ENCODE measurements at regions not wholly inside any gene's neighbourhood (a gene's known extent, or its start where the extent isn't known, plus 50 kb on each side); places are given as distances from the start of the nearest gene placed in this dataset.

DNA sequence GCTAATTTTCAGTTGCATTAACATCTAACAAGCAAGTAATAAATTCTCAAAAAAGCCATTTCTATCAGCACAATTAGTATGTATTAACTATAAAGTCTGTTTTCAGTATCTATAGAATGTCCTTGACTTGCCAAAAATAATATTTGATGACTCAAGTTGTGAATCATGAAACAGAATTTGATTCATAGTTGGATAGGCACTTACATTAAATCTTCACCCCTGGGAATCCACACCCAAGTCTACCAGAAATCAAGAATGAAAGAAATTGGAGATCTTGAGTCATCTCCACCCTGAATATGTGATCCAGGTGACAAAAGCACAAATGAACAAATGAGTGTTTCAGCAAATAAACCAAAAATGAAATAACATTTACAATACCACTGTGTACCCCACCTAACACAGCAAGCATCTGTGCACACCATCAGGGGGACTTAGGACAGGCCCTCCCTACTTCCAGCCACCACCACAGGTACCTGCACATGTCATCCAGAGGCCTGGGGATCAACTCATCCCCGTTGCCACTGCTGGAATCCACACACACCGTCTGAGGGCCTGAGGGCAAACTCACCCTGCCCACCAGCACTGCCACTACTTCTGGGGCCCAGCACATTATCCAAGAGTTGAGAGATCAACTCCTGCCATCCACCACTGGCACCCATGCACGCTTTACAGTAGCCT is 160.1 kb downstream of the MTERF1 start:
- Histone ChIP-seq H3K9ac (ENCODE audit: insufficient read depth in 1 of 2, low read depth in 2 of 2, low read length in 2 of 2) (no peak overlapping the region), H2AFZ (ENCODE audit: low read depth, low read length) (no peak overlapping the region), H3K4me3 (no peak overlapping the region), H4K20me1 (replicated peaks; ENCODE audit: control insufficient read depth, insufficient read depth, low read length) (no peaks in the 10 kb centered on the region), H3K9me3 (replicated peaks; ENCODE audit: control insufficient read depth, insufficient read depth, low read depth, low read length) (no peaks in the 10 kb centered on the region), H3K27me3 (ENCODE audit: control insufficient read depth in 2 of 2, insufficient read depth in 2 of 2, low read length in 2 of 2) (no peaks in the 10 kb centered on the region), H3K36me3 (ENCODE audit: control insufficient read depth, insufficient read depth, low read length) (no peaks in the 10 kb centered on the region), H3K27ac (ENCODE audit: extremely low read depth, low read depth, low read length) (no peak overlapping the region), H3K4me1 (replicated peaks in 1 of 2; ENCODE audit: control insufficient read depth in 2 of 2, insufficient read depth in 2 of 2, low read length in 2 of 2) (no peaks in the 10 kb centered on the region), H3K4me2 (ENCODE audit: insufficient read depth, low read length) (no peak overlapping the region), H3K79me2 (ENCODE audit: control insufficient read depth, insufficient read depth, low read length) (no peaks in the 10 kb centered on the region), H3K9me1 (ENCODE audit: control insufficient read depth, insufficient read depth, low read length) (no peaks in the 10 kb centered on the region)
- CTCF ChIA-PET (ENCODE audit: low intra/inter-chr PET ratio) = no interaction called here
- ATAC-seq = no peak
- no TSS peak for BruUV-seq (replicated peaks)
- DNase-seq (ENCODE audit: extremely low read depth in 1 of 4, low spot score in 3 of 4) = no peak
- intact Hi-C loops (cut with micrococcal nuclease) = no loop called here
- POLR2A ChIA-PET = no interaction called here
- in situ Hi-C loops (cut with MboI) = no loop called here
- 0% methylated on average over 3 of the region's 3 CpGs for WGBS (ENCODE audit: insufficient coverage, low coverage, missing lambda C conversion rate)
- FAIRE-seq = no peak
- TF ChIP-seq, protein P1, sequence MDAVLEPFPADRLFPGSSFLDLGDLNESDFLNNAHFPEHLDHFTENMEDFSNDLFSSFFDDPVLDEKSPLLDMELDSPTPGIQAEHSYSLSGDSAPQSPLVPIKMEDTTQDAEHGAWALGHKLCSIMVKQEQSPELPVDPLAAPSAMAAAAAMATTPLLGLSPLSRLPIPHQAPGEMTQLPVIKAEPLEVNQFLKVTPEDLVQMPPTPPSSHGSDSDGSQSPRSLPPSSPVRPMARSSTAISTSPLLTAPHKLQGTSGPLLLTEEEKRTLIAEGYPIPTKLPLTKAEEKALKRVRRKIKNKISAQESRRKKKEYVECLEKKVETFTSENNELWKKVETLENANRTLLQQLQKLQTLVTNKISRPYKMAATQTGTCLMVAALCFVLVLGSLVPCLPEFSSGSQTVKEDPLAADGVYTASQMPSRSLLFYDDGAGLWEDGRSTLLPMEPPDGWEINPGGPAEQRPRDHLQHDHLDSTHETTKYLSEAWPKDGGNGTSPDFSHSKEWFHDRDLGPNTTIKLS (IDR thresholded peaks at IDR 0.05; ENCODE audit: borderline replicate concordance, low read depth) = no peak
- TF ChIP-seq, protein P2, sequence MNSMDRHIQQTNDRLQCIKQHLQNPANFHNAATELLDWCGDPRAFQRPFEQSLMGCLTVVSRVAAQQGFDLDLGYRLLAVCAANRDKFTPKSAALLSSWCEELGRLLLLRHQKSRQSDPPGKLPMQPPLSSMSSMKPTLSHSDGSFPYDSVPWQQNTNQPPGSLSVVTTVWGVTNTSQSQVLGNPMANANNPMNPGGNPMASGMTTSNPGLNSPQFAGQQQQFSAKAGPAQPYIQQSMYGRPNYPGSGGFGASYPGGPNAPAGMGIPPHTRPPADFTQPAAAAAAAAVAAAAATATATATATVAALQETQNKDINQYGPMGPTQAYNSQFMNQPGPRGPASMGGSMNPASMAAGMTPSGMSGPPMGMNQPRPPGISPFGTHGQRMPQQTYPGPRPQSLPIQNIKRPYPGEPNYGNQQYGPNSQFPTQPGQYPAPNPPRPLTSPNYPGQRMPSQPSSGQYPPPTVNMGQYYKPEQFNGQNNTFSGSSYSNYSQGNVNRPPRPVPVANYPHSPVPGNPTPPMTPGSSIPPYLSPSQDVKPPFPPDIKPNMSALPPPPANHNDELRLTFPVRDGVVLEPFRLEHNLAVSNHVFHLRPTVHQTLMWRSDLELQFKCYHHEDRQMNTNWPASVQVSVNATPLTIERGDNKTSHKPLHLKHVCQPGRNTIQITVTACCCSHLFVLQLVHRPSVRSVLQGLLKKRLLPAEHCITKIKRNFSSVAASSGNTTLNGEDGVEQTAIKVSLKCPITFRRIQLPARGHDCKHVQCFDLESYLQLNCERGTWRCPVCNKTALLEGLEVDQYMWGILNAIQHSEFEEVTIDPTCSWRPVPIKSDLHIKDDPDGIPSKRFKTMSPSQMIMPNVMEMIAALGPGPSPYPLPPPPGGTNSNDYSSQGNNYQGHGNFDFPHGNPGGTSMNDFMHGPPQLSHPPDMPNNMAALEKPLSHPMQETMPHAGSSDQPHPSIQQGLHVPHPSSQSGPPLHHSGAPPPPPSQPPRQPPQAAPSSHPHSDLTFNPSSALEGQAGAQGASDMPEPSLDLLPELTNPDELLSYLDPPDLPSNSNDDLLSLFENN (IDR thresholded peaks at IDR 0.05; ENCODE audit: low read depth in 2 of 2, low read length in 2 of 2) = no peak
- no peak for TF ChIP-seq TCF3 (CRISPR knock-in tag; IDR thresholded peaks at IDR 0.05)
- TF ChIP-seq CHCHD3 (CRISPR knock-in tag; IDR thresholded peaks at IDR 0.05) = no peak
- no peak for TF ChIP-seq BCOR (IDR thresholded peaks at IDR 0.05)
- no peak for TF ChIP-seq ZNF24 (IDR thresholded peaks at IDR 0.05)
- TF ChIP-seq, protein P3, sequence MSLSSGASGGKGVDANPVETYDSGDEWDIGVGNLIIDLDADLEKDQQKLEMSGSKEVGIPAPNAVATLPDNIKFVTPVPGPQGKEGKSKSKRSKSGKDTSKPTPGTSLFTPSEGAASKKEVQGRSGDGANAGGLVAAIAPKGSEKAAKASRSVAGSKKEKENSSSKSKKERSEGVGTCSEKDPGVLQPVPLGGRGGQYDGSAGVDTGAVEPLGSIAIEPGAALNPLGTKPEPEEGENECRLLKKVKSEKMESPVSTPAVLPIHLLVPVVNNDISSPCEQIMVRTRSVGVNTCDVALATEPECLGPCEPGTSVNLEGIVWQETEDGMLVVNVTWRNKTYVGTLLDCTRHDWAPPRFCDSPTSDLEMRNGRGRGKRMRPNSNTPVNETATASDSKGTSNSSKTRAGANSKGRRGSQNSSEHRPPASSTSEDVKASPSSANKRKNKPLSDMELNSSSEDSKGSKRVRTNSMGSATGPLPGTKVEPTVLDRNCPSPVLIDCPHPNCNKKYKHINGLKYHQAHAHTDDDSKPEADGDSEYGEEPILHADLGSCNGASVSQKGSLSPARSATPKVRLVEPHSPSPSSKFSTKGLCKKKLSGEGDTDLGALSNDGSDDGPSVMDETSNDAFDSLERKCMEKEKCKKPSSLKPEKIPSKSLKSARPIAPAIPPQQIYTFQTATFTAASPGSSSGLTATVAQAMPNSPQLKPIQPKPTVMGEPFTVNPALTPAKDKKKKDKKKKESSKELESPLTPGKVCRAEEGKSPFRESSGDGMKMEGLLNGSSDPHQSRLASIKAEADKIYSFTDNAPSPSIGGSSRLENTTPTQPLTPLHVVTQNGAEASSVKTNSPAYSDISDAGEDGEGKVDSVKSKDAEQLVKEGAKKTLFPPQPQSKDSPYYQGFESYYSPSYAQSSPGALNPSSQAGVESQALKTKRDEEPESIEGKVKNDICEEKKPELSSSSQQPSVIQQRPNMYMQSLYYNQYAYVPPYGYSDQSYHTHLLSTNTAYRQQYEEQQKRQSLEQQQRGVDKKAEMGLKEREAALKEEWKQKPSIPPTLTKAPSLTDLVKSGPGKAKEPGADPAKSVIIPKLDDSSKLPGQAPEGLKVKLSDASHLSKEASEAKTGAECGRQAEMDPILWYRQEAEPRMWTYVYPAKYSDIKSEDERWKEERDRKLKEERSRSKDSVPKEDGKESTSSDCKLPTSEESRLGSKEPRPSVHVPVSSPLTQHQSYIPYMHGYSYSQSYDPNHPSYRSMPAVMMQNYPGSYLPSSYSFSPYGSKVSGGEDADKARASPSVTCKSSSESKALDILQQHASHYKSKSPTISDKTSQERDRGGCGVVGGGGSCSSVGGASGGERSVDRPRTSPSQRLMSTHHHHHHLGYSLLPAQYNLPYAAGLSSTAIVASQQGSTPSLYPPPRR (CRISPR knock-in tag; IDR thresholded peaks at IDR 0.05; ENCODE audit: borderline replicate concordance) = no peak
- TF ChIP-seq, protein P4, sequence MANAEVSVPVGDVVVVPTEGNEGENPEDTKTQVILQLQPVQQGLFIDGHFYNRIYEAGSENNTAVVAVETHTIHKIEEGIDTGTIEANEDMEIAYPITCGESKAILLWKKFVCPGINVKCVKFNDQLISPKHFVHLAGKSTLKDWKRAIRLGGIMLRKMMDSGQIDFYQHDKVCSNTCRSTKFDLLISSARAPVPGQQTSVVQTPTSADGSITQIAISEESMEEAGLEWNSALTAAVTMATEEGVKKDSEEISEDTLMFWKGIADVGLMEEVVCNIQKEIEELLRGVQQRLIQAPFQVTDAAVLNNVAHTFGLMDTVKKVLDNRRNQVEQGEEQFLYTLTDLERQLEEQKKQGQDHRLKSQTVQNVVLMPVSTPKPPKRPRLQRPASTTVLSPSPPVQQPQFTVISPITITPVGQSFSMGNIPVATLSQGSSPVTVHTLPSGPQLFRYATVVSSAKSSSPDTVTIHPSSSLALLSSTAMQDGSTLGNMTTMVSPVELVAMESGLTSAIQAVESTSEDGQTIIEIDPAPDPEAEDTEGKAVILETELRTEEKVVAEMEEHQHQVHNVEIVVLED (CRISPR knock-in tag; IDR thresholded peaks at IDR 0.05) = no peak
- no peak for TF ChIP-seq SMARCA4 (IDR thresholded peaks at IDR 0.05)
